Head of caudate nucleus (tissue), 42 donors: ENCODE measurements at regions not wholly inside any gene's neighbourhood (a gene's known extent, or its start where the extent isn't known, plus 50 kb on each side); places are given as distances from the start of the nearest gene placed in this dataset.
"Not testable (repeated sequence)": the region's sequence is repeated elsewhere in the genome, so short reads cannot be mapped to it uniquely, and the experiment has no call there.

ENCODE experiments used
- DNase-seq, 42 donors: peaks; one replicate each; pipeline versions ENCODE4 v3.0.0 to v3.0.0-alpha.2; 2020 to 2021; ENCODE audit warnings: mixed read lengths in 7 of 42
- intact Hi-C: fragments of 100-400 bp; cut with DNase I; formaldehyde crosslinking; loops from one replicate; pipeline ENCODE4 v1.15.0; 2022

GRCh38 chr12:59374783-59375182 is 221.0 kb upstream of the SLC16A7 start:
- DNase-seq, result no peak
- intact Hi-C loops, result loop anchor here (5.0 kb wide), 1 partner anchor 262 kb away; no protein-coding TSS in a partner anchor

- intact Hi-C loops, result loop anchor here (5.0 kb wide), 1 partner anchor 261 kb away; no protein-coding TSS in a partner anchor
- peak in 38 of 42 donors; percentile 5 to 78 (median 38) for DNase-seq
These were observed 222.9 kb upstream of the SLC16A7 start for GRCh38 chr12:59372956-59373355.

DNA sequence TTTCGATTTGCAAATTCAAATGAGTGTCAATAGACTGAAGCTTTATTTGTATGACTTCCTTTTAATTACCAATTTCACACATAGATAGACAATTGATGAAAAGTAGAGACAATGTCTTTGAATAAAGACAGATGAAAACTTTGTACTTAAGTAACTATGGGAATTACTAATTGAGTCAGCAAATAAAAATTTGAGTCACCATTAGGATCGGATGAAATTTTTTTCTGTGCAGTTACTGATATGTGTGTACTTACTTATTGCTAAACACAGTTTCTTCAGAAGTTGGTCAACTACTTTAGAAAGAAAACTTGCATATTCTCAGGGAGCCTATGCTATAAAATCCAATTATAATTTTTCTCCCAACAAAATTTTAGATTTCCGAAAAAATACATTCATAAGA is 224.9 kb upstream of the SLC16A7 start:
- intact Hi-C loops, result loop anchor here (5.0 kb wide), 1 partner anchor 259 kb away; no protein-coding TSS in a partner anchor
- DNase-seq, result no peak

DNA sequence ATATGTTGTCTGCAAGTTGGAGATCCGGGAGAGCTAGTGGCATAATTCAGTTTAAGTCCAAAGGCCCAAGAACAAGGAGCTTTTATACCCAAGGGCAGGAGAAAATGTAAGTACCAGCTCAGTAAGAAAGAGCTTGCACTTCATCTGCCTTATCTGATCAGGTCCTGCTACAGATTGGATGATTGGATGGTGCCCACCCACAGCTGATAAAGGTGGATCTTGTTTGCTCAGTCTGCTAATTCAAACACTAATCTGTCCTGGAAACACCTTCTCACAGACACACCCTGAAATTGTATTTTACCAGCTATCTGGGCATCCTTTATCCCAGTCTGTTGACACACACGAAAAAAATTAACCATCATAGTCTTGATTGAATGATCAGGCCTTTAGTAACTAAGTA is 230.7 kb upstream of the SLC16A7 start:
- intact Hi-C loops, result no loop called here
- no peak for DNase-seq

DNA sequence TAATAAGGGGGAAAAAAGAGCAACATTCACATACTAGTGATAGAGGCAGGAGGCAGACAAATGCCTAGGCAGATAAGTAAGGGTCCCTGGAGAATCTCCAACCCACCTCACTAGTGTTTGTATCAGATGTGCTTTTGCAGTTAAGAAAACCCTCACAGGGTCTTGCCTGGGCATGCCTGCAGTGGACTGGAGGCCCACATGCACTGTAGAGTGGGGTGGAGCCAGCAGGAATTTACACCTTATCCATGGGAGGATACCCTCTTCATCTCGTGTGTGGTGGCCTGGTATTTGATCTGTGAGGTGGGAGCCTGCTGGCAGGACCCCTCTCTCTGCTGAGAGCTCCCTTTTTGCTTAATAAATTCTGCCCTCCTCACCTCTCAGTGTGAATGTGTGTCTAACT is 238.0 kb upstream of the SLC16A7 start:
- no peak for DNase-seq
- intact Hi-C loops, result no loop called here

- DNase-seq, intact Hi-C loops: not testable (repeated sequence)
These were observed 249.6 kb upstream of the SLC16A7 start for GRCh38 chr12:59346248-59346647.

DNA sequence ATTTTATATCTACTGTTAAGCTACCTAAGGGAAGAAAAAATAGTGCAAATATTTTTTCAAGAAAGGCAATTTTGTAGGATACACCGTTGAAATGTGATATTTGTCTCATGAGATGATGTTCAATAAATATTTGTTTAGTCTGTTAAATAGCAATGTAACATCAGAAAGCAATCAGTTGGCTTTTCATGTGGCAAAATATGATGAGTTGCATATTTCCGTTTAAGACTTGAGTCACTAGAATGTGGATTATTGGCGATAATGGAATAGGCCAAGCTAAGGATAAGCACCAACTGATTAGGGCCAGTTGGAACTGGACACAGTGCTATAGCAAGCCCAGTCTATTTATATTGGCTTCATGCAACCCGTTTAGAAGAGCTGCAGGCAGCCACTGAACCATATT is 250.4 kb upstream of the SLC16A7 start:
- intact Hi-C loops, result no loop called here
- DNase-seq, result no peak

GRCh38 chr12:59344224-59344623 is 251.6 kb upstream of the SLC16A7 start:
- intact Hi-C loops, result no loop called here
- no peak for DNase-seq

DNA sequence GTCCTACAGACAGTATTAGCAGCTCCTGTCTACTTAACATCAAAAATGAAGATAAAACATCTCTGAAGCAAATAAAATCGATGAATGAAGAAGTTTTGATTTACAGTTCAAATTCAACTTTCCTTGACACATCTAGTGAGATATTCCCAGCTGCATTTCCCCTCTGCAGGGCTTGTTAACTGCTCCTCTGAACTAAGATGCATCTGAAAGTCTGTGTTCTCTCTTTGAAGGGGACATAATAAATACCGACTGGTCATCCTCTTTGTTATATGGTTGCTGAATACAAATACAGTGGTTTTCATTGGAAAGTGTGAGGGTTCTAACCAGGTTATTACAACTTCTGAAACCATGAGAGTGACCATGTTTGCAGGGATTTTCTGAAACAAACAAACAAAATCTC is 266.4 kb upstream of the SLC16A7 start:
- no peak for DNase-seq
- intact Hi-C loops, result no loop called here

GRCh38 chr12:59328395-59329075 is 267.3 kb upstream of the SLC16A7 start:
- DNase-seq, intact Hi-C loops: not testable (repeated sequence)

- DNase-seq, result not testable (repeated sequence)
These were observed 269.4 kb upstream of the SLC16A7 start for GRCh38 chr12:59326457-59326856.

GRCh38 chr12:59322473-59322872 is 273.4 kb upstream of the SLC16A7 start:
- DNase-seq, result peak; percentile 43 to 95 (median 88)
- intact Hi-C loops, result no loop called here

More at GRCh38 chr12:59326457-59326856, 269.4 kb upstream of the SLC16A7 start:
- intact Hi-C loops, result not testable (repeated sequence)

DNA sequence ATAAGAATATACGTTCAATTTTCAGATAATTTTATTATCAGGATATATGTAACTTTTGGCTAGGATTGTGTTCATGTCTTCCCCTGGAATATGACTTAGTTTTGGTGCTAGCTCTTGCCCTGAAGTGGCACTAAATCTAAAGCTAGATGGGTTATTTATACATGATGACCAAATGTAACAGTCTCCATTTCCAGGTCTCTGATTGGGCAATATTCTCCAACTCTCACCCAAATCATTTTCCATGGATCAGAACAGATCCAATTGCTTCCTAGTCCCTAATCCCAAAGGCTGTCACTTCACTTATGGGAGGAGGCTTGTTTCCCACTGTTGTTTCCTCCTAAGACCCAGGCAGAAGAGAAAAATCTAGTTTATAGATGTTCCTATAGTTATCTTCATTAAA is 274.6 kb upstream of the SLC16A7 start:
- intact Hi-C loops, result no loop called here
- no peak for DNase-seq

GRCh38 chr12:59320112-59320511 is 275.7 kb upstream of the SLC16A7 start:
- intact Hi-C loops, result no loop called here
- DNase-seq, result no peak

DNA sequence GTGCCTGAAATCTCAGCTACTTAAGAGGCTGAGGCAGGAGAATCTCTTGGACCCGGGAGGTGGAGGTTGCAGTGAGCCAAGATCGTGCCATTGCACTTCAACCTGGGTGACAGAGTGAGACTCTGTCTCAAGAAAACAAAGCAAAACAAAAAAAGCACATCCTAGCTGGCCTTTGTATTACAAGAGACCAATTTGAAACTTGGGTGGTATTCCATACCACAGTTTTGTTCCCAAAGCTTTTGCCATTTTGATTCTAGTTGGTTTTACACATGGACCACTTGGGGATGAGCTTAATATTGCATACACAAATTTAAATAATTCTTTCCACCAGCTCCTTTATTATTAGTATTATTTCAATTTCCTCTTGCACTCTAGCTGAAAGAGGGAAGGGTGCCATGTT is 276.9 kb upstream of the SLC16A7 start:
- DNase-seq, result no peak

DNA sequence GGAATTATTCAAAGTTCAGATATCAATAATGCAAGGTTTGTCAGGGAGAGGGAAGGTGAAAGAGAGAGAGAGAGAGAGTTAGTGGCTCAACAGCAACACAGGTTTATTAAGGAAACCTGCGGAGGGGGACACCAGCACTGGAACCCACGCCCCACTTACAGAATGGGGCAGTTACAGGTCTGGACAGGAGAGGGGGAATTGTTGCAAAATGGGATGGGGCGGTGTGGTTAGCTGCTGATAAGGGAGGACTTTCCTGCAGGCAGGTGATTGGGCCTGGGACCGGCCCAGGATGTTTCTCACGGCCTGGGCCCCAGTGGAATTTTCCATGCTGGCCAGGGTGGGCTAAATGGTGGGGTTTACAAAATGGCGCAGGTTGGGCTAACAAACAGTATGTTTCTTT is 278.2 kb upstream of the SLC16A7 start:
- intact Hi-C loops, result no loop called here
- no peak for DNase-seq

More for the DNA sequence above, 276.9 kb upstream of the SLC16A7 start:
- intact Hi-C loops, result no loop called here

DNA sequence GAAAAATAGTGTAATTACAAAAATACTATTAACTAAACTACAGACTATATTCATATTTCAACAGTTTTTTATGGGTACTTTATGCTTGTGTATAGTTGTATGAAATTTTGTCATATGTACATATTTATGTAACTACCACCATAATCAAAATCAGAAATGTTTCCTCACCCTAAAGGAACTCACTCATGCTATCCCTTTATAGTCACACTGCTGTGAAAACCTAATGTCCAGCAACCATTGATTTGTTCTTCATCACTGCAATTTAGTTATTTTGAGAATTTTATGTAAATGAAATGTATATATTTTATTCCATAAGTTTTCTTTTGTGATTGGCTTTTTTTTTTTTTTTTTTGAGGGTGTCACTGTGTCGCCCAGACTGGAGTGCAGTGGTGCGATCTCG is 278.9 kb upstream of the SLC16A7 start:
- intact Hi-C loops, result no loop called here
- DNase-seq, result no peak

GRCh38 chr12:59316354-59316753 is 279.5 kb upstream of the SLC16A7 start:
- DNase-seq, intact Hi-C loops: not testable (repeated sequence)

- intact Hi-C loops, result no loop called here
- DNase-seq, result no peak
These were observed 281.6 kb upstream of the SLC16A7 start for GRCh38 chr12:59314209-59314608.

DNA sequence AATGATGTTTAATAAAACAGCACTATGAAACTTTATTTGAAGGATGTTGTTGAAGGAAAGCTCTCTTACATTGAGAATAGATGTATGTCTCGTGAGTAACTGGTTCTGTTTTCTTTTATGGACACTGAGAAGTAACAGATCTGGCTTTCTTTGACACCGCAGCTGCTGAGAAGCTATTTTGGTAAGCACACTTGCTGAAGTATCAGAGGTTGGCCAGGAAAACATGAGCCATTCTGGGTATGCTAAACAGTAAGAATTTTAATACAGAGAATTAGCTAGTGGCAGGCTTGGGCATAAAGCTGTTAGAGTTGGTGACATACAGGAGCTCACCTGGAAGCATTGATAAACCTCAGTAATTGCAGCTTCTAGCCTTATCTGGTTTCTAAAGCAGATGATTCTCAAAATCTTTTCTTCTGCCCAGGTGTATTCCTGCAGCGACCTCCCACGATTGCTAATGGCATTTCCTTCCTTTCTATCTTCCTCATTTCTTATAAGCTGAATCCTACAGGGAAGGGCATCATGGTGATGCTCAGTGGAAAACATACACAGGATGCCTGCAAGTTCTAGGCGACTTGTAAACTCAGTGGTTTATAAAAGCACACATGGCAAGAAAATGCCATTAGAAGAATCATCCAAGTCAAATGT is 291.6 kb upstream of the SLC16A7 start:
- no peak for DNase-seq
- intact Hi-C loops, result no loop called here

- intact Hi-C loops, result no loop called here
These were observed 297.5 kb upstream of the SLC16A7 start for GRCh38 chr12:59298296-59298695.

More at GRCh38 chr12:59298296-59298695, 297.5 kb upstream of the SLC16A7 start:
- no peak for DNase-seq
